Limb (tissue), 2 donors: ENCODE measurements at regions not wholly inside any gene's neighbourhood (a gene's known extent, or its start where the extent isn't known, plus 50 kb on each side); places are given as distances from the start of the nearest gene placed in this dataset.
"Not testable (repeated sequence)": the region's sequence is repeated elsewhere in the genome, so short reads cannot be mapped to it uniquely, and the experiment has no call there.

Experiments
- DNase-seq, 2 donors: peaks; one replicate each; pipeline ENCODE4 v3.0.0-alpha.2; 2016; ENCODE audit errors: extremely low spot score in 2 of 2

- not testable (repeated sequence) for DNase-seq
Observed at GRCh38 chr1:228611707-228612106, 123.6 kb upstream of the RHOU start.

GRCh38 chr1:228622002-228622716 lies 113.1 kb upstream of the RHOU start:
- not testable (repeated sequence) for DNase-seq

- not testable (repeated sequence) for DNase-seq
Observed at GRCh38 chr1:228626481-228626880, 108.8 kb upstream of the RHOU start.

GRCh38 chr1:228632858-228633257 lies 102.4 kb upstream of the RHOU start:
- not testable (repeated sequence) for DNase-seq

DNA sequence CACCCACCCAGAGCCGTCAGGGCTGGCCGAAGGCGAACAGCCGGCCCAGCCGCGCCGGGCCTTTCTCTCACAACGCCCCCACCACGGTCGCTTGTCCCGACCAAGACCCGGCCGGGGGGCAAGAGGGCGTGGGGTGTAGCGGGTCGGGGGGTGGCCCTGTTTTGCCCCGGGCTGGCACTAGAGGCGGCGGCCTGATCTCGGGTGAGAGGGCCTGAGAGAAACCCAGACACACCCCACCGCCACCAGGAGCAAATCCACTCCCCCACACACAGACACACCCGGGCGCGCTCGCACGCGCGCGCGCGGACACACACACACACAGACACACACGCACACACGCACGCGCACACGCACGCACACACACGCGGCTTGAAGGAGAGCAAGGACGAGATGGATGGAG lies 100.0 kb upstream of the RHOU start:
- peak in 1 of 2 donors; percentile 74 for DNase-seq

GRCh38 chr1:228637529-228637928 lies 97.8 kb upstream of the RHOU start:
- not testable (repeated sequence) for DNase-seq

- DNase-seq: peak in 1 of 2 donors; percentile 55
Observed at GRCh38 chr1:228646717-228647522, 88.4 kb upstream of the RHOU start.

- peak in 1 of 2 donors; percentile 56 for DNase-seq
Observed at GRCh38 chr1:228647523-228648444, 87.5 kb upstream of the RHOU start.

- no peak for DNase-seq
Observed at GRCh38 chr1:228648647-228649383, 86.5 kb upstream of the RHOU start.

- DNase-seq: no peak
Observed at GRCh38 chr1:228650141-228650540, 85.1 kb upstream of the RHOU start.

- no peak for DNase-seq
Observed at GRCh38 chr1:228650946-228651345, 84.3 kb upstream of the RHOU start.

DNA sequence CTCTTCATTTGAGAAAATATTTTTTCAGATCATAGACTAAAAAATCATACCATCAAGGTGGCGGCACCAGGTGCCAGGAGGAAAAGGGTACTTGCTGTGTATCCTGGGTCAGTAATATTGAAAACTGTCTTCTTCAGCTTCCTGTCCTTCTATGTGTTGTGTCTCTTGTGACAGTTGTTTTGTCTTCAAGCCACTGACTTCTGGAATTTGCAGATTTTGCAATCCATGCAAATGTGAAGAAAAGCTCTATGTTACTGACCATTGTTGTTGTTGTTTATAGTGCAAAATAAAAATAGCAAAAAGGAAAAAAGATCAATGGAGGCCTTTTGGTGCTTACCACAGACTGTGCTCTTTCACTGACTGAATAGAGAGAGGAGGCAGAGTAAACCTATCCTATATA lies 83.2 kb upstream of the RHOU start:
- no peak for DNase-seq

DNA sequence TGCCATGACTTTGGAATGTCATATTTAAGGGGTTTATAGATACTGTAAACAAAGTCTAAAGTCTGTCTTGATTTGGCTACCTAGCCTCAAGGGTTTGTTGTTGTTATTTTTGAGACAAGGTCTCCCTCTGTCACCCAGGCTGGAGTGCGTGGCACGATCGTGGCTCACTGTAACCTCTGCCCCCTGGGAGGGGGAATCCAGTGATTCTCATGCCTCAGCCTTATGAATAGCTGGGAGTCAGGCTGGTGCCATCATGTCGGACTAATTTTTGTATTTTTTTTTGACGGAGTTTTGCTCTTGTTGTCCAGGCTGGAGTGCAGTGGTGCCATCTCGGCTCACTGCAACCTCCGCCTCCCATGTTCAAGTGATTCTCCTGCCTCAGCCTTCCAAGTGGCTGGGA lies 82.2 kb upstream of the RHOU start:
- DNase-seq: not testable (repeated sequence)

- no peak for DNase-seq
Observed at GRCh38 chr1:228653748-228654147, 81.5 kb upstream of the RHOU start.

- no peak for DNase-seq
Observed at GRCh38 chr1:228655796-228656394, 79.4 kb upstream of the RHOU start.

- DNase-seq: not testable (repeated sequence)
Observed at GRCh38 chr1:228662007-228662689, 73.1 kb upstream of the RHOU start.

- peak; percentile 75 to 87 for DNase-seq
Observed at GRCh38 chr1:228664399-228664914, 70.8 kb upstream of the RHOU start.

DNA sequence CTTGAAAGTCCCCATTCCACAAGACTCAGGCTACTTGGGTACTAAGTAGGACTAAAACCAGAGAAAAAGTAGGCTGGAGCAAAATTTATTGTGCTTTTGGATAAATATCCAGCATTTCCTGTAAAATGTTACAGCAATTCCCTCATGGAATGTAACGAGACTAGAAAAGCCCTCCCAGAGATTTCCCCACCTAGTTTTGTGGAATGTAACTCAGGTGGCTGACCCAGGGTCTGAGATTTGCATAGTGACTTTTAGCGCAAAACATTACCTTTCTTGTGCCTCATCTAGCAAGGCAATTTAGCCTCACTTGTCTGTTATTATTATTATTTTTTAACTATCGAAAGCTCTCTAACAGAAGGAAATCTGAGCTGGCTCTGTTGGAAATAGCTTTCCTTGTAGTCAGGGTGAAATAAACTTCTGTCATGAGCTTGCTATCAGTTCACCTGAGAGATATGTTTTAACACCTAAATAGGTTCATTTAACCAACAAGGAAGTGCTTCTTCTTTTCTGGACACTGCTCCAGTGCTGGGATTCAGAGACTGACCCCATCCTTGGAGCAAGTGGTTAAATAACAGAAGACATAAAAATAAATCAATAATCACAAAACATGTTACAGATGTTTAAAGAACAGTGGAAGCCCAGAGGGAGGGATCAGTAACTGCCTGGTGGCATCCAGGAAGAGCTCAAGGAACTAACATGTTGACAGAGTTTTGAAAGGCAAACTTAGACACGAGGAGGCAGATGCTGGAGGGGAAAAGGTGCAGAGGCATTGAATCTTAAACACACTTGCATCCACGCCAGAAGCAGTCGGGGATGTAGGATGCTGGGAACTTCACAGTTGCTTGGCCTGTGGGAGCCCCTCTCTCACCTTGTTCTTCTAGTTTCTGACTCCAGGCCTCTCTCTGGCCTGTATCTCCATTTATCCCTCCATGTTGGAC lies 68.3 kb upstream of the RHOU start:
- DNase-seq: no peak
